ENCODE measurements at regions not wholly inside any gene's neighbourhood (a gene's known extent, or its start where the extent isn't known, plus 50 kb on each side); places are given as distances from the start of the nearest gene placed in this dataset.

GRCh38 chr11:128355558-128355957 lies 231.8 kb downstream of the ETS1 start:
- no peak for TF ChIP-seq CREB5 (CRISPR knock-in tag; IDR thresholded peaks at IDR 0.05; ENCODE audit: low read depth)
- TF ChIP-seq CSRNP3 (CRISPR knock-in tag; IDR thresholded peaks at IDR 0.05): no peak
- TF ChIP-seq ZFP30 (CRISPR knock-in tag; IDR thresholded peaks at IDR 0.05): no peak
- TF ChIP-seq TSHZ2 (CRISPR knock-in tag; IDR thresholded peaks at IDR 0.05): no peak
- TF ChIP-seq RARB (CRISPR knock-in tag; IDR thresholded peaks at IDR 0.05): no peak
- no peak for ATAC-seq

GRCh38 chr11:128354476-128354875 lies 232.9 kb downstream of the ETS1 start:
- ATAC-seq: no peak
- TF ChIP-seq PATZ1 (CRISPR knock-in tag; IDR thresholded peaks at IDR 0.05; ENCODE audit: borderline replicate concordance): no peak
- no peak for TF ChIP-seq TCF4 (CRISPR knock-in tag; IDR thresholded peaks at IDR 0.05; ENCODE audit: borderline replicate concordance)
- no peak for TF ChIP-seq ZFP3 (CRISPR knock-in tag; IDR thresholded peaks at IDR 0.05)
- TF ChIP-seq ESRRG (CRISPR knock-in tag; IDR thresholded peaks at IDR 0.05): no peak
- TF ChIP-seq SNAI2 (CRISPR knock-in tag; IDR thresholded peaks at IDR 0.05): no peak
- no peak for TF ChIP-seq ZNF565 (CRISPR knock-in tag; conservative IDR thresholded peaks at IDR 0.05; ENCODE audit: low read depth)
- no peak for TF ChIP-seq CREB5 (CRISPR knock-in tag; IDR thresholded peaks at IDR 0.05; ENCODE audit: low read depth)
- no peak for TF ChIP-seq PPARA (CRISPR knock-in tag; IDR thresholded peaks at IDR 0.05; ENCODE audit: borderline replicate concordance)

GRCh38 chr11:128351168-128351567 lies 236.2 kb downstream of the ETS1 start:
- ATAC-seq: no peak
- no peak for TF ChIP-seq ARNTL (CRISPR knock-in tag; IDR thresholded peaks at IDR 0.05; ENCODE audit: borderline replicate concordance, low read depth)
- no peak for TF ChIP-seq TOX (CRISPR knock-in tag; IDR thresholded peaks at IDR 0.05; ENCODE audit: borderline replicate concordance)
- no peak for TF ChIP-seq OSR1 (CRISPR knock-in tag; IDR thresholded peaks at IDR 0.05)
- no peak for TF ChIP-seq ZFP3 (CRISPR knock-in tag; IDR thresholded peaks at IDR 0.05)
- no peak for TF ChIP-seq PPARA (CRISPR knock-in tag; IDR thresholded peaks at IDR 0.05; ENCODE audit: borderline replicate concordance)
- no peak for TF ChIP-seq ZNF8 (CRISPR knock-in tag; IDR thresholded peaks at IDR 0.05)

GRCh38 chr11:128349650-128350299 lies 237.6 kb downstream of the ETS1 start:
- no peak for ATAC-seq
- TF ChIP-seq TSHZ2 (CRISPR knock-in tag; IDR thresholded peaks at IDR 0.05) (no peak), OSR1 (CRISPR knock-in tag; IDR thresholded peaks at IDR 0.05) (no peak), ZC3H10 (CRISPR knock-in tag; IDR thresholded peaks at IDR 0.05) (no peak), GLIS3 (CRISPR knock-in tag; IDR thresholded peaks at IDR 0.05) (no peak), ESRRG (CRISPR knock-in tag; IDR thresholded peaks at IDR 0.05) (no peak), PPARA (CRISPR knock-in tag; IDR thresholded peaks at IDR 0.05; ENCODE audit: borderline replicate concordance) (no peak), ZNF565 (CRISPR knock-in tag; conservative IDR thresholded peaks at IDR 0.05; ENCODE audit: low read depth) (no peak), ZNF70 (CRISPR knock-in tag; IDR thresholded peaks at IDR 0.05) (no peak), SNAI2 (CRISPR knock-in tag; IDR thresholded peaks at IDR 0.05) (no peak), ZFP3 (CRISPR knock-in tag; IDR thresholded peaks at IDR 0.05) (no peak), CSRNP3 (CRISPR knock-in tag; IDR thresholded peaks at IDR 0.05) (no peak), TCF4 (CRISPR knock-in tag; IDR thresholded peaks at IDR 0.05; ENCODE audit: borderline replicate concordance) (no peak), TOX (CRISPR knock-in tag; IDR thresholded peaks at IDR 0.05; ENCODE audit: borderline replicate concordance) (no peak), BACH2 (CRISPR knock-in tag; IDR thresholded peaks at IDR 0.05; ENCODE audit: borderline replicate concordance) (no peak)
